ENCODE measurements at regions not wholly inside any gene's neighbourhood (a gene's known extent, or its start where the extent isn't known, plus 50 kb on each side); places are given as distances from the start of the nearest gene placed in this dataset.

- no peak for DNase-seq
- no peaks in the 10 kb centered on the region for H3K9me3 ChIP-seq
- peaks cover 0 to 24% (median 0%) of the 10 kb centered on the region in 3 donors for H3K4me1 ChIP-seq
- 55 to 84% methylated on average over 1 of the region's 1 CpG for WGBS, 2 donors
- TF ChIP-seq, protein P1, sequence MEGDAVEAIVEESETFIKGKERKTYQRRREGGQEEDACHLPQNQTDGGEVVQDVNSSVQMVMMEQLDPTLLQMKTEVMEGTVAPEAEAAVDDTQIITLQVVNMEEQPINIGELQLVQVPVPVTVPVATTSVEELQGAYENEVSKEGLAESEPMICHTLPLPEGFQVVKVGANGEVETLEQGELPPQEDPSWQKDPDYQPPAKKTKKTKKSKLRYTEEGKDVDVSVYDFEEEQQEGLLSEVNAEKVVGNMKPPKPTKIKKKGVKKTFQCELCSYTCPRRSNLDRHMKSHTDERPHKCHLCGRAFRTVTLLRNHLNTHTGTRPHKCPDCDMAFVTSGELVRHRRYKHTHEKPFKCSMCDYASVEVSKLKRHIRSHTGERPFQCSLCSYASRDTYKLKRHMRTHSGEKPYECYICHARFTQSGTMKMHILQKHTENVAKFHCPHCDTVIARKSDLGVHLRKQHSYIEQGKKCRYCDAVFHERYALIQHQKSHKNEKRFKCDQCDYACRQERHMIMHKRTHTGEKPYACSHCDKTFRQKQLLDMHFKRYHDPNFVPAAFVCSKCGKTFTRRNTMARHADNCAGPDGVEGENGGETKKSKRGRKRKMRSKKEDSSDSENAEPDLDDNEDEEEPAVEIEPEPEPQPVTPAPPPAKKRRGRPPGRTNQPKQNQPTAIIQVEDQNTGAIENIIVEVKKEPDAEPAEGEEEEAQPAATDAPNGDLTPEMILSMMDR (IDR thresholded peaks at IDR 0.05), result no peak
- no peak for TF ChIP-seq POLR2A (IDR thresholded peaks at IDR 0.05)
- H3K27me3 ChIP-seq, result no peaks in the 10 kb centered on the region
- no peaks in the 10 kb centered on the region for H3K36me3 ChIP-seq
- H3K27ac ChIP-seq, result no peak overlapping the region
- intact Hi-C loops (cut with DNase I), result no loop called here
- no peak overlapping the region for H3K4me3 ChIP-seq
Measured at GRCh38 chr1:239722035-239722434, 335.7 kb downstream of the CHRM3 start.

- Histone ChIP-seq H3K4me1 (peaks cover 0 to 24% (median 0%) of the 10 kb centered on the region in 3 donors), H3K27ac (no peak overlapping the region), H3K27me3 (no peaks in the 10 kb centered on the region), H3K36me3 (no peaks in the 10 kb centered on the region), H3K4me3 (no peak overlapping the region), H3K9me3 (no peaks in the 10 kb centered on the region)
- no peak for DNase-seq
- WGBS, 2 donors, result 71% methylated on average over 2 of the region's 2 CpGs
- intact Hi-C loops (cut with DNase I), result no loop called here
- TF ChIP-seq POLR2A (IDR thresholded peaks at IDR 0.05), result no peak
- TF ChIP-seq, protein P1 (IDR thresholded peaks at IDR 0.05), result no peak
Measured at GRCh38 chr1:239723776-239724367, 337.5 kb downstream of the CHRM3 start.

- no peaks in the 10 kb centered on the region for H3K36me3 ChIP-seq
- no peak overlapping the region for H3K4me3 ChIP-seq
- no peak for TF ChIP-seq POLR2A (IDR thresholded peaks at IDR 0.05)
- TF ChIP-seq, protein P1 (IDR thresholded peaks at IDR 0.05), result no peak
- DNase-seq, result no peak
- H3K4me1 ChIP-seq, result peaks cover 0 to 24% (median 0%) of the 10 kb centered on the region in 3 donors
- 43 to 50% methylated on average over 6 of the region's 6 CpGs for WGBS, 2 donors
- intact Hi-C loops (cut with DNase I), result no loop called here
- no peaks in the 10 kb centered on the region for H3K27me3 ChIP-seq
- H3K27ac ChIP-seq, result no peak overlapping the region
- no peaks in the 10 kb centered on the region for H3K9me3 ChIP-seq
Measured at GRCh38 chr1:239725371-239725770, 339.0 kb downstream of the CHRM3 start.

DNA sequence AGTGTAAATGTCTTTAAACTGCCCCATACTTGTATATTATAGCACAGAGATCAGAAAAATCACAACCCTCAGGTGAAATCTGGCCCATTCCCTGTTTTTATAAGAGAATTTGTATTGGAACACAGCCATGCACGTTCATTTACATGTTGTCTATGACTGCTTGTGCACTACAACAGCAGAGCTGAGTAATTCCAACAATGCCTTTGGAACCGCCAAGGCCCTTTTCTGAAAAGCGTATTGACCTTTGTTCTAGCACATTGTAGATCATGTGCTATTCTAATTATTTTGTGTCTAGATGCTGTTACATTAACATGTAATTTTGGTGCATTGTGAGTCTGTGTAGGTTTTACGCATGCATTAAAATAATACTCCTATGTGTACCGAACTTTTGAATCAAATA, 339.6 kb downstream of the CHRM3 start:
- WGBS, 2 donors, result 75 to 77% methylated on average over 5 of the region's 5 CpGs

GRCh38 chr1:239730378-239730777, 344.0 kb downstream of the CHRM3 start:
- Histone ChIP-seq H3K27ac (no peak overlapping the region), H3K9me3 (no peaks in the 10 kb centered on the region), H3K36me3 (no peaks in the 10 kb centered on the region), H3K4me3 (no peak overlapping the region), H3K27me3 (no peaks in the 10 kb centered on the region), H3K4me1 (peaks cover 0 to 1% (median 0%) of the 10 kb centered on the region in 3 donors)
- TF ChIP-seq, protein P1 (IDR thresholded peaks at IDR 0.05), result no peak
- TF ChIP-seq POLR2A (IDR thresholded peaks at IDR 0.05), result no peak
- no peak for DNase-seq
- 65 to 68% methylated on average over 2 of the region's 2 CpGs for WGBS, 2 donors
- intact Hi-C loops (cut with DNase I), result no loop called here

More for the DNA sequence above, 339.6 kb downstream of the CHRM3 start:
- no peak overlapping the region for H3K27ac ChIP-seq
- no peaks in the 10 kb centered on the region for H3K27me3 ChIP-seq
- DNase-seq, result no peak
- no peaks in the 10 kb centered on the region for H3K9me3 ChIP-seq
- no peak for TF ChIP-seq POLR2A (IDR thresholded peaks at IDR 0.05)
- peaks cover 0 to 24% (median 0%) of the 10 kb centered on the region in 3 donors for H3K4me1 ChIP-seq
- intact Hi-C loops (cut with DNase I), result no loop called here
- H3K36me3 ChIP-seq, result no peaks in the 10 kb centered on the region
- H3K4me3 ChIP-seq, result no peak overlapping the region

Data from esophagus squamous epithelium (tissue), 5 donors.